B cell (primary cell): ENCODE measurements at regions not wholly inside any gene's neighbourhood (a gene's known extent, or its start where the extent isn't known, plus 50 kb on each side); places are given as distances from the start of the nearest gene placed in this dataset.

Experiments
- ATAC-seq: fragments of 200-7000 bp; cut with Tn5 transposase; one replicate; pipeline ENCODE4 v1.10.0; 2021; ENCODE audit warnings: low read depth, mild to moderate bottlenecking, moderate number of reproducible peaks, moderate library complexity
- CTCF ChIA-PET: fragments of 350-600 bp; sonication (Branson Sonifier 250); formaldehyde crosslinking; loops from one replicate; lab custom pipeline; 2021; ENCODE audit warnings: antibody characterized with exemption, inconsistent platforms; lab: Charles Lee
- POLR2A ChIA-PET: fragments of 350-600 bp; sonication (Branson Sonifier 250); formaldehyde crosslinking; loops from one replicate; lab custom pipeline; 2021; ENCODE audit warnings: antibody characterized with exemption; lab: Charles Lee
- DNase-seq: peaks from one replicate; pipeline ENCODE4 v3.0.0; 2013
- H2AFZ ChIP-seq: 2 replicates; pipeline ENCODE4 v1.6.1; 2012; ENCODE audit warnings: mild to moderate bottlenecking, low read depth, low read length; ENCODE audit not compliant: insufficient read depth, poor library complexity, severe bottlenecking
- H3K27ac ChIP-seq, 2 donors: 1 replicate in 1 of 2; 2 replicates in 1 of 2; pipeline ENCODE4 v1.5.1; 2012 to 2013; ENCODE audit warnings: low read length in 2 of 2, mild to moderate bottlenecking in 2 of 2, moderate library complexity in 1 of 2
- H3K27me3 ChIP-seq, 4 experiments: fragments of 200-600 bp in 1 of 4; sonication (generic) in 1 of 4; replicated peaks in 1 of 4; 1 replicate in 2 of 4; 2 replicates in 2 of 4; pipeline versions ENCODE4 v1.6.1 to v1.7.0; 2013 to 2016; ENCODE audit warnings: low read length in 3 of 4, mild to moderate bottlenecking in 2 of 4, mixed read lengths in 1 of 4, moderate library complexity in 1 of 4; ENCODE audit not compliant: insufficient read depth in 4 of 4, control insufficient read depth in 3 of 4; ENCODE audit errors: control extremely low read depth in 1 of 4
- H3K36me3 ChIP-seq, 2 experiments: replicated peaks in 1 of 2; 1 replicate in 1 of 2; 2 replicates in 1 of 2; pipeline versions ENCODE4 v1.6.1 to v1.7.1; 2013; ENCODE audit warnings: low read length in 1 of 2; ENCODE audit not compliant: insufficient read depth in 2 of 2, control insufficient read depth in 1 of 2; ENCODE audit errors: control extremely low read depth in 1 of 2, extremely low read depth in 1 of 2
- H3K4me1 ChIP-seq, 2 donors: fragments of 200-600 bp in 1 of 2; sonication (generic) in 1 of 2; 1 replicate in 1 of 2; 2 replicates in 1 of 2; pipeline versions ENCODE4 v1.5.1 to v1.6.1; 2013 to 2017; ENCODE audit warnings: low read length in 2 of 2; ENCODE audit not compliant: control insufficient read depth in 2 of 2, insufficient read depth in 2 of 2
- H3K4me2 ChIP-seq: replicated peaks from 2 replicates; pipeline ENCODE3; 2012; ENCODE audit warnings: mild to moderate bottlenecking, low read depth, low read length; ENCODE audit not compliant: poor library complexity, severe bottlenecking
- H3K4me3 ChIP-seq, 5 experiments: fragments of 200-600 bp in 1 of 5; sonication (generic) in 1 of 5; 1 replicate in 3 of 5; 2 replicates in 2 of 5; pipeline versions ENCODE4 v1.5.1 to v1.7.0; 2011 to 2016; ENCODE audit warnings: low read length in 4 of 5, mild to moderate bottlenecking in 4 of 5, low read depth in 2 of 5, control low read depth in 1 of 5, moderate library complexity in 1 of 5; ENCODE audit not compliant: insufficient read depth in 1 of 5; ENCODE audit errors: control extremely low read depth in 1 of 5, extremely low read depth in 1 of 5
- H3K79me2 ChIP-seq: fragments of 200-600 bp; sonication (generic); one replicate; pipeline ENCODE4 v1.6.0; 2016; ENCODE audit warnings: low read length; ENCODE audit not compliant: control insufficient read depth, insufficient read depth
- H3K9ac ChIP-seq: fragments of 200-600 bp; sonication (generic); 2 replicates; pipeline ENCODE4 v1.6.1; 2017; ENCODE audit warnings: mild to moderate bottlenecking, low read length, moderate library complexity
- H3K9me3 ChIP-seq, 3 donors: one replicate each; pipeline versions ENCODE4 v1.6.1 to v1.7.1; 2013; ENCODE audit warnings: low read length in 2 of 3; ENCODE audit not compliant: control insufficient read depth in 2 of 3, insufficient read depth in 1 of 3; ENCODE audit errors: control extremely low read depth in 1 of 3
- H4K20me1 ChIP-seq: 2 replicates; pipeline ENCODE4 v1.6.0; 2012; ENCODE audit warnings: mild to moderate bottlenecking, low read length; ENCODE audit not compliant: insufficient read depth, control insufficient read depth, poor library complexity, severe bottlenecking
- H3K27ac Mint-ChIP-seq: one replicate; pipeline ENCODE4 v1.8.0; 2021; ENCODE audit warnings: mixed read lengths
- H3K27me3 Mint-ChIP-seq: one replicate; pipeline ENCODE4 v1.8.0; 2021; ENCODE audit warnings: mixed read lengths
- H3K4me1 Mint-ChIP-seq: one replicate; pipeline ENCODE4 v1.8.0; 2021; ENCODE audit warnings: mixed read lengths
- H3K4me3 Mint-ChIP-seq: one replicate; pipeline ENCODE4 v1.8.0; 2021; ENCODE audit warnings: mixed read lengths
- H3K9me3 Mint-ChIP-seq: one replicate; pipeline ENCODE4 v1.8.0; 2022; ENCODE audit warnings: mixed read lengths; ENCODE audit not compliant: insufficient read depth
- CTCF ChIP-seq: fragments of 200-600 bp; IDR thresholded peaks from one replicate; pipeline ENCODE4 v1.8.0; 2022; ENCODE audit warnings: antibody characterized with exemption, mild to moderate bottlenecking
- EZH2 ChIP-seq: IDR thresholded peaks from 2 replicates; pipeline ENCODE4 v1.6.1; 2012; ENCODE audit warnings: borderline replicate concordance, low read depth, mild to moderate bottlenecking, moderate library complexity, low read length; ENCODE audit not compliant: insufficient read depth, poor library complexity, severe bottlenecking
- WGBS: methylation state at CpG from one replicate; pipeline ENCODE4 v1.1.5; 2013; ENCODE audit warnings: missing lambda C conversion rate; ENCODE audit not compliant: insufficient coverage; 5-methylcytosine and 5-hydroxymethylcytosine counted together
- intact Hi-C: fragments of 100-400 bp; cut with micrococcal nuclease; formaldehyde crosslinking; loops from one replicate; pipeline ENCODE4 v1.10.0; 2022

GRCh38 chr3:189580190-189580589 lies 51.0 kb upstream of the TP63 start:
- H3K27me3 Mint-ChIP-seq = no peaks in the 10 kb centered on the region
- ChIA-PET POLR2A (no interaction called here), CTCF (no interaction called here)
- WGBS = 75% methylated on average over 1 of the region's 2 CpGs
- H3K27ac ChIP-seq = no peak overlapping the region
- no peak overlapping the region for H3K4me3 Mint-ChIP-seq
- H3K4me3 ChIP-seq = no peak overlapping the region
- DNase-seq (no peak), ATAC-seq (no peak)
- H3K9me3 Mint-ChIP-seq = peaks cover 4% of the 10 kb centered on the region
- H3K4me1 ChIP-seq = no peaks in the 10 kb centered on the region
- no peaks in the 10 kb centered on the region for H3K79me2 ChIP-seq
- no peaks in the 10 kb centered on the region for H3K9me3 ChIP-seq
- H3K4me2 ChIP-seq = no peak overlapping the region
- H3K36me3 ChIP-seq = no peaks in the 10 kb centered on the region
- intact Hi-C loops = no loop called here
- H4K20me1 ChIP-seq = no peaks in the 10 kb centered on the region
- no peaks in the 10 kb centered on the region for H3K4me1 Mint-ChIP-seq
- H2AFZ ChIP-seq = no peak overlapping the region
- no peak overlapping the region for H3K9ac ChIP-seq
- H3K27me3 ChIP-seq = no peaks in the 10 kb centered on the region
- no peak overlapping the region for H3K27ac Mint-ChIP-seq
- TF ChIP-seq EZH2 (no peak), CTCF (no peak)
